MCF 10A (cell line): ENCODE measurements at regions not wholly inside any gene's neighbourhood (a gene's known extent, or its start where the extent isn't known, plus 50 kb on each side); places are given as distances from the start of the nearest gene placed in this dataset.
A peak's percentile ranks its signal among the peaks of the same experiment; 100 is the strongest.

ENCODE experiments used
- BruUV-seq: library from RNA; stranded (reverse); fragments of 400-500 nt; replicated peaks from 2 replicates; lab custom pipeline; 2021; lab: Mats Ljungman, UMichigan
- CTCF ChIA-PET: fragments of 300-600 bp; sonication (Branson Sonifier 250); formaldehyde crosslinking; extraction: SDS; loops from one replicate; lab custom pipeline; 2021; ENCODE audit warnings: antibody characterized with exemption, inconsistent platforms; lab: Yijun Ruan, JAX
- POLR2A ChIA-PET: fragments of 300-600, 350-650 bp; sonication (Branson Sonifier 250); formaldehyde crosslinking; extraction: SDS; loops from one replicate; lab custom pipeline; 2020; ENCODE audit warnings: antibody characterized with exemption, inconsistent platforms; lab: Yijun Ruan, JAX
- DNase-seq: peaks from one replicate; pipeline ENCODE4 v3.0.0-alpha.2; 2018; ENCODE audit not compliant: unreplicated experiment
- H3K27ac Mint-ChIP-seq: one replicate; pipeline ENCODE4 v1.8.0; 2022; ENCODE audit warnings: mild to moderate bottlenecking, low read depth, mixed read lengths; ENCODE audit not compliant: unreplicated experiment
- H3K27me3 Mint-ChIP-seq: one replicate; pipeline ENCODE4 v1.8.0; 2022; ENCODE audit warnings: mixed read lengths; ENCODE audit not compliant: insufficient read depth, unreplicated experiment
- H3K36me3 Mint-ChIP-seq: one replicate; pipeline ENCODE4 v1.8.0; 2022; ENCODE audit warnings: mild to moderate bottlenecking, moderate library complexity, mixed read lengths; ENCODE audit not compliant: insufficient read depth, unreplicated experiment
- H3K4me1 Mint-ChIP-seq: one replicate; pipeline ENCODE4 v1.8.0; 2022; ENCODE audit warnings: mixed read lengths; ENCODE audit not compliant: insufficient read depth, unreplicated experiment
- H3K4me3 Mint-ChIP-seq: one replicate; pipeline ENCODE4 v1.8.0; 2022; ENCODE audit warnings: mild to moderate bottlenecking, moderate library complexity, mixed read lengths; ENCODE audit not compliant: unreplicated experiment
- H3K9me3 Mint-ChIP-seq: one replicate; pipeline ENCODE4 v1.8.0; 2022; ENCODE audit warnings: mixed read lengths; ENCODE audit not compliant: unreplicated experiment
- intact Hi-C: fragments of 100-400 bp; cut with micrococcal nuclease; formaldehyde crosslinking; loops from 2 replicates; pipeline ENCODE4 v1.14.1; 2022
- TF ChIP-seq, protein P1 (sequence below): fragments of 200-600 bp; IDR thresholded peaks from one replicate; pipeline ENCODE4 v1.8.0; 2022; ENCODE audit warnings: antibody characterized with exemption, mild to moderate bottlenecking; ENCODE audit not compliant: unreplicated experiment

DNA sequence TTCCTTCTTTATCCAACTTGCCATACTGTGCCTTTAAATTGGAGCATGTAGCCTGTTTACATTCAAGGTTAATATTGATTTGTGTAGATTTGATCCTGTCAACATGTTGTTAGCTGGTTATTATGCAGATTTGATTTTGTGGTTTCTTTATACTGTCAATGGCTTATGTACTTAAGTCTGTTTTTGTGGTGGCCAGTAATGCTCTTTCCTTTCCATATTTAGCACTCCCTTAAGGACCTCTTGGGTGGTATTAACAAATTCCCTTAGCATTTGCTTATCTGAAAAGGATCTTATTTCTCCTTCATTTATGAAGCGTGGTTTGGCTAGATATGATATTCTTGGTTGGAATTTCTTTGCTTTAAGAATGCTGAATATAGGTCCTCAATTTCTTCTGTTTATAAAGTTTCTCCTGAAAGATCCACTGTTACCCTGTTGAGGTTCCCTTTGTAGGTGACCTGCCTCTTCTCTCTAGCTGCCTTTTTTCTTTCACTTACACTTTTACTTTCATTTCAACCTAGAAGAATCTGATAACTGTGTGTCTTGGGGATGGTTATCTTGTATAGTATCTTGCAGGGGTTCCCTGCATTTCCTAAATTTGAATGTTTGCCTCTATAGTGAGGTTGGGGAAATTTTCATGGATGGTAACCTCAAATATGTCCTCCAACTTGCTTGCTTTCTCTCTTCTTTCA lies 86.9 kb upstream of the NEGR1 start:
- Mint-ChIP-seq H3K4me1 (peaks cover 16% of the 10 kb centered on the region), H3K27me3 (no peaks in the 10 kb centered on the region), H3K27ac (peak overlapping the region; percentile 7), H3K9me3 (no peaks in the 10 kb centered on the region), H3K36me3 (no peaks in the 10 kb centered on the region), H3K4me3 (no peak overlapping the region)
- TF ChIP-seq, protein P1, sequence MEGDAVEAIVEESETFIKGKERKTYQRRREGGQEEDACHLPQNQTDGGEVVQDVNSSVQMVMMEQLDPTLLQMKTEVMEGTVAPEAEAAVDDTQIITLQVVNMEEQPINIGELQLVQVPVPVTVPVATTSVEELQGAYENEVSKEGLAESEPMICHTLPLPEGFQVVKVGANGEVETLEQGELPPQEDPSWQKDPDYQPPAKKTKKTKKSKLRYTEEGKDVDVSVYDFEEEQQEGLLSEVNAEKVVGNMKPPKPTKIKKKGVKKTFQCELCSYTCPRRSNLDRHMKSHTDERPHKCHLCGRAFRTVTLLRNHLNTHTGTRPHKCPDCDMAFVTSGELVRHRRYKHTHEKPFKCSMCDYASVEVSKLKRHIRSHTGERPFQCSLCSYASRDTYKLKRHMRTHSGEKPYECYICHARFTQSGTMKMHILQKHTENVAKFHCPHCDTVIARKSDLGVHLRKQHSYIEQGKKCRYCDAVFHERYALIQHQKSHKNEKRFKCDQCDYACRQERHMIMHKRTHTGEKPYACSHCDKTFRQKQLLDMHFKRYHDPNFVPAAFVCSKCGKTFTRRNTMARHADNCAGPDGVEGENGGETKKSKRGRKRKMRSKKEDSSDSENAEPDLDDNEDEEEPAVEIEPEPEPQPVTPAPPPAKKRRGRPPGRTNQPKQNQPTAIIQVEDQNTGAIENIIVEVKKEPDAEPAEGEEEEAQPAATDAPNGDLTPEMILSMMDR = no peak
- POLR2A ChIA-PET = no interaction called here
- CTCF ChIA-PET = no interaction called here
- no TSS peak for BruUV-seq
- intact Hi-C loops = no loop called here
- no peak for DNase-seq

DNA sequence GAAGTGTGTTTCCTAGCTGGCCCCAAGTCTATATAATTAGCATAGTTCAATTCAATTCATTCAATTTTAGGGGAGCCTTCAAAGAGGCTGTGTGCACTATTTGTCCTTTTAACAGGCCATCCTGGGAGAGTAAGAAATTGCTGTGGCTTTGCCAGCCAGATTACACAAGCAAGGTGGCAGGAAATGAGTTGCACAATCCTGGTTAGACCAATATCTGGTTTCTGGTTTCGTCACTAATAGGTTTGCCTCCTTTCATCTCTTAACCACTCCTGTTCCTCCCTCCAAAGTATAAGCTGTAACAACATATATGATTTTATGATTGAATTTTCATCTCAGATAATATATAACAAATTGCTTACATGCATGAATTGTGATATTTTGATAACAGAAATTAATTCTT lies 84.1 kb upstream of the NEGR1 start:
- Mint-ChIP-seq H3K27me3 (no peaks in the 10 kb centered on the region), H3K9me3 (no peaks in the 10 kb centered on the region), H3K4me3 (no peak overlapping the region), H3K27ac (no peak overlapping the region), H3K36me3 (no peaks in the 10 kb centered on the region), H3K4me1 (peaks cover 10% of the 10 kb centered on the region)
- TF ChIP-seq, protein P1 = no peak
- no TSS peak for BruUV-seq
- DNase-seq = peak; percentile 94
- ChIA-PET POLR2A (interaction anchor here (1.4 kb wide), 1 partner anchor 81 kb away, joined by 3 read pairs; no protein-coding TSS in a partner anchor), CTCF (interaction anchor here (0.8 kb wide), 1 partner anchor 81 kb away, joined by 3 read pairs; no protein-coding TSS in a partner anchor)
- intact Hi-C loops = no loop called here

DNA sequence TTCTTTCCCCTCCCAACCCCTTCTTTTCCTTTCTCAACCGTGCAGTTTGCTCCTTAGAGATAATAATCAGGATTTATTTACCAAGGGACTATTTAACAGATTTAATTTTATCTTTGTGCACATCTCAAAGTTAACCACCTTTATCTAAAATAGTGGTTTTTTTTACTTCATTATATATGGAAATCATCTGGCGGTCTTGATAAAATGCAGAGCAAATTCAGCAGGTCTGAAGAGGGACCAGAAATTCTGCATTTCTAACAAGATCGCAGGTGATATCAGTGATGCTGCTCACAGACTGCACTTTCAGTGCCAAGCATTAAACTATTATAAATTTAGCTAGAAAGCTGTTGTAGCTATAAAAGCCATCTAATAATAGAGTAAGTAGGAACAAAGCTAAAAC lies 83.4 kb upstream of the NEGR1 start:
- Mint-ChIP-seq H3K27me3 (no peaks in the 10 kb centered on the region), H3K9me3 (no peaks in the 10 kb centered on the region), H3K4me3 (no peak overlapping the region), H3K4me1 (peaks cover 10% of the 10 kb centered on the region), H3K27ac (no peak overlapping the region), H3K36me3 (no peaks in the 10 kb centered on the region)
- TF ChIP-seq, protein P1 = no peak
- no peak for DNase-seq
- BruUV-seq = no TSS peak
- ChIA-PET CTCF (interaction anchor here (0.8 kb wide), 1 partner anchor 81 kb away, joined by 3 read pairs; no protein-coding TSS in a partner anchor), POLR2A (interaction anchor here (1.4 kb wide), 1 partner anchor 81 kb away, joined by 3 read pairs; no protein-coding TSS in a partner anchor)
- intact Hi-C loops = no loop called here

DNA sequence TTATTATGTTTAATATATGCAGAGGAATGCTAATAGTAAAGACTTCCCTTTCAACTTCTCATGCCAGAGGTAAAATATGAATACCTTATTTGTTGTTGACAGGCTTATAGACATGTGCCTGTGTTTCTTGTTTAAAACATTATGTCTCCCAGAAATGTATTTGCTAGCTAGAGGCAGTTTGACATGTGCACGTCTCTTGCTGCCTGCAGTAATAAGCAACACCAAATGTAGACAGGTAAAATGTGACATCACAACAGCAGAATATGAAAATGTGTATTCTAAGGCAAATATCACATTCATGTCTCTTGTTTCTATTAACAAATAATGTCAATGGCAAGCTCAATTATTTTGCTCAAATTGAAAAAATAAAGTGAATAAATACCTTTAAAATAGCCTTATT lies 80.2 kb upstream of the NEGR1 start:
- BruUV-seq = no TSS peak
- no peaks in the 10 kb centered on the region for H3K36me3 Mint-ChIP-seq
- no peak for DNase-seq
- ChIA-PET POLR2A (no interaction called here), CTCF (interaction anchor here (0.6 kb wide), 1 partner anchor 79 kb away, joined by 6 read pairs; no protein-coding TSS in a partner anchor)
- H3K27me3 Mint-ChIP-seq = no peaks in the 10 kb centered on the region
- no peak overlapping the region for H3K27ac Mint-ChIP-seq
- H3K9me3 Mint-ChIP-seq = no peaks in the 10 kb centered on the region
- H3K4me3 Mint-ChIP-seq = no peak overlapping the region
- TF ChIP-seq, protein P1 = no peak
- peaks cover 9% of the 10 kb centered on the region for H3K4me1 Mint-ChIP-seq
- intact Hi-C loops = no loop called here
